HEK293T (cell line): ENCODE measurements at regions not wholly inside any gene's neighbourhood (a gene's known extent, or its start where the extent isn't known, plus 50 kb on each side); places are given as distances from the start of the nearest gene placed in this dataset.

Experiments
- BHLHE40 ChIP-seq: fragments of 450-650 bp; IDR thresholded peaks from 2 replicates; pipeline ENCODE4 v1.6.1; 2016; ENCODE audit warnings: mild to moderate bottlenecking, moderate library complexity, borderline replicate concordance
- ELF4 ChIP-seq: fragments of 450-650 bp; IDR thresholded peaks from 2 replicates; pipeline ENCODE4 v1.6.1; 2017; ENCODE audit warnings: antibody characterized with exemption
- L3MBTL2 ChIP-seq: fragments of 450-650 bp; conservative IDR thresholded peaks from 2 replicates; pipeline ENCODE4 v1.6.1; 2016; ENCODE audit warnings: mild to moderate bottlenecking
- LEF1 ChIP-seq: fragments of 450-650 bp; IDR thresholded peaks from 2 replicates; pipeline ENCODE4 v1.6.1; 2017; ENCODE audit warnings: mild to moderate bottlenecking, borderline replicate concordance
- NFRKB ChIP-seq: fragments of 450-650 bp; IDR thresholded peaks from 2 replicates; pipeline ENCODE4 v1.6.1; 2016; ENCODE audit warnings: mild to moderate bottlenecking, moderate library complexity
- SUZ12 ChIP-seq: fragments of 450-650 bp; IDR thresholded peaks from 2 replicates; pipeline ENCODE4 v1.6.1; 2016; ENCODE audit warnings: mild to moderate bottlenecking
- TF ChIP-seq, protein P1 (sequence below): fragments of 450-650 bp; IDR thresholded peaks from 2 replicates; pipeline ENCODE4 v1.6.1; 2016

DNA sequence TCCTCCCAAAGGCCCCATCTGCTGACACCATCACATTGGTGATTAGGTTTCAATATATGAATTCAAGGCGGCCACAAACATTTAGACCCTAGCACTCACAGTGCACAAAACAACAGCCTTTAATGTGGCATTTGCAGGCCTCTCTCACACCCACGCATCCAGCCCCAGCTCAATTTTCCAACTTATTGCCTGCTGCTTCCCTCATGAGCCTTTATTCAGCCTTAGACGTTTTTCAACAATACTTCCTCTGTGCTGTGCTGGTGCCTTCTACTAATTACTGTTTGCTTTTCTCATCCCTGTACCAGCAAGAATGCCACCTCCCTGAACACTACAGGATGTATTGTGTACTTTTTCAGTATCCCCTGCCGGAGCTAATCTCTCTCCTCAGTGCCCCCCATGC lies 334.6 kb downstream of the GABRB3 start:
- TF ChIP-seq BHLHE40 (no peak), ELF4 (no peak), LEF1 (no peak), L3MBTL2 (no peak), SUZ12 (no peak), NFRKB (no peak)
- TF ChIP-seq, protein P1, sequence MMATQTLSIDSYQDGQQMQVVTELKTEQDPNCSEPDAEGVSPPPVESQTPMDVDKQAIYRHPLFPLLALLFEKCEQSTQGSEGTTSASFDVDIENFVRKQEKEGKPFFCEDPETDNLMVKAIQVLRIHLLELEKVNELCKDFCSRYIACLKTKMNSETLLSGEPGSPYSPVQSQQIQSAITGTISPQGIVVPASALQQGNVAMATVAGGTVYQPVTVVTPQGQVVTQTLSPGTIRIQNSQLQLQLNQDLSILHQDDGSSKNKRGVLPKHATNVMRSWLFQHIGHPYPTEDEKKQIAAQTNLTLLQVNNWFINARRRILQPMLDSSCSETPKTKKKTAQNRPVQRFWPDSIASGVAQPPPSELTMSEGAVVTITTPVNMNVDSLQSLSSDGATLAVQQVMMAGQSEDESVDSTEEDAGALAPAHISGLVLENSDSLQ = no peak
